Common myeloid progenitor, CD34-positive (primary cell): ENCODE measurements at regions not wholly inside any gene's neighbourhood (a gene's known extent, or its start where the extent isn't known, plus 50 kb on each side); places are given as distances from the start of the nearest gene placed in this dataset.

ENCODE experiments used
- CTCF ChIA-PET: fragments of 350-600 bp; sonication (Branson Sonifier 250); formaldehyde crosslinking; loops from one replicate; lab custom pipeline; 2021; ENCODE audit warnings: antibody characterized with exemption; lab: Charles Lee
- POLR2A ChIA-PET: fragments of 350-600 bp; sonication (Branson Sonifier 250); formaldehyde crosslinking; loops from one replicate; lab custom pipeline; 2021; ENCODE audit warnings: antibody characterized with exemption; lab: Charles Lee
- DNase-seq, 3 donors: peaks; one replicate each; pipeline versions ENCODE4 v3.0.0 to v3.0.0-alpha.2; 2013
- H3K27ac ChIP-seq, 2 experiments: 1 replicate in 1 of 2; 2 replicates in 1 of 2; pipeline ENCODE4 v1.7.0; 2013; ENCODE audit warnings: inconsistent platforms in 2 of 2, low read length in 2 of 2, mild to moderate bottlenecking in 2 of 2, low read depth in 1 of 2, moderate library complexity in 1 of 2; ENCODE audit not compliant: severe bottlenecking in 2 of 2, insufficient read depth in 1 of 2, poor library complexity in 1 of 2
- H3K27me3 ChIP-seq, 5 experiments: replicated peaks in 2 of 5; 1 replicate in 3 of 5; 2 replicates in 2 of 5; pipeline versions ENCODE4 v1.6.1 to v1.7.0; 2013; ENCODE audit warnings: low read length in 4 of 5, mild to moderate bottlenecking in 2 of 5, moderate library complexity in 2 of 5, inconsistent platforms in 1 of 5; ENCODE audit not compliant: insufficient read depth in 5 of 5, control insufficient read depth in 4 of 5
- H3K36me3 ChIP-seq, 4 experiments: 1 replicate in 2 of 4; 2 replicates in 2 of 4; pipeline versions ENCODE4 v1.6.1 to v1.7.0; 2013; ENCODE audit warnings: low read length in 3 of 4, control low read depth in 1 of 4, mild to moderate bottlenecking in 1 of 4; ENCODE audit not compliant: control insufficient read depth in 4 of 4, insufficient read depth in 4 of 4
- H3K4me1 ChIP-seq, 4 experiments: 1 replicate in 3 of 4; 2 replicates in 1 of 4; pipeline versions ENCODE4 v1.6.1 to v1.7.1; 2013; ENCODE audit warnings: low read length in 3 of 4, mild to moderate bottlenecking in 3 of 4, control low read depth in 1 of 4, inconsistent platforms in 1 of 4, moderate library complexity in 1 of 4; ENCODE audit not compliant: control insufficient read depth in 4 of 4, insufficient read depth in 4 of 4; ENCODE audit errors: control extremely low read depth in 1 of 4
- H3K4me3 ChIP-seq, 7 experiments: 1 replicate in 4 of 7; 2 replicates in 3 of 7; pipeline versions ENCODE4 v1.5.1 to v1.7.0; 2013; ENCODE audit warnings: mild to moderate bottlenecking in 7 of 7, low read length in 6 of 7, moderate library complexity in 6 of 7, inconsistent platforms in 2 of 7, low read depth in 2 of 7, control low read depth in 1 of 7; ENCODE audit not compliant: insufficient read depth in 4 of 7, control insufficient read depth in 1 of 7; ENCODE audit errors: extremely low read depth in 1 of 7
- H3K9me3 ChIP-seq, 5 experiments: 1 replicate in 4 of 5; 2 replicates in 1 of 5; pipeline versions ENCODE4 v1.6.1 to v1.7.1; 2013; ENCODE audit warnings: low read length in 4 of 5, mild to moderate bottlenecking in 2 of 5, inconsistent platforms in 1 of 5, low read depth in 1 of 5, moderate library complexity in 1 of 5; ENCODE audit not compliant: control insufficient read depth in 4 of 5, insufficient read depth in 2 of 5; ENCODE audit errors: control extremely low read depth in 1 of 5
- WGBS: methylation state at CpG from one replicate; pipeline ENCODE4 v1.1.5; 2013; ENCODE audit not compliant: insufficient coverage; 5-methylcytosine and 5-hydroxymethylcytosine counted together

DNA sequence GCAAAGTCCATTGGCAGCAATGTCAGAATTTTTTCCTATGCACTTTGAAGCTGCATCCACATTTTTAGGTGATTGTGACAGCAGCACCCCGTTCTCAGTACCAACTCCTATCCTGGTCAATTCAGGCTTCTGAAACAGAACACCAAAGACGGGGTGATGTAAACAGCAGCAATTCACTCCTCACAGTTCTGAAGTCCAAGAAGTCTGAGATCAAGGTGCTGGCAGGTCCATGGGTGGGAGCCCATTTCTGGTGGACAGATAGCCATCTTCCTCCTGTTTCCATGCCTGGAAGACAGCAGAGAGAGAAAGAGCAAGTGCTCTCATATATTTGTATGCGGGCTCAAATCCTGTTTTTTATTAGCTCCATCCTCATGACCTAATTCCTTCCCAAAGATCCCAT lies 471.2 kb downstream of the BRD1 start:
- H3K36me3 ChIP-seq = no peaks in the 10 kb centered on the region
- ChIA-PET POLR2A (no interaction called here), CTCF (no interaction called here)
- DNase-seq = no peak
- 90% methylated on average over 2 of the region's 3 CpGs for WGBS
- H3K4me3 ChIP-seq = no peak overlapping the region
- peaks cover 0 to 2% (median 0%) of the 10 kb centered on the region in 5 experiments for H3K9me3 ChIP-seq
- H3K4me1 ChIP-seq = no peaks in the 10 kb centered on the region
- peaks cover 5 to 46% (median 8%) of the 10 kb centered on the region in 5 experiments for H3K27me3 ChIP-seq
- no peak overlapping the region for H3K27ac ChIP-seq

DNA sequence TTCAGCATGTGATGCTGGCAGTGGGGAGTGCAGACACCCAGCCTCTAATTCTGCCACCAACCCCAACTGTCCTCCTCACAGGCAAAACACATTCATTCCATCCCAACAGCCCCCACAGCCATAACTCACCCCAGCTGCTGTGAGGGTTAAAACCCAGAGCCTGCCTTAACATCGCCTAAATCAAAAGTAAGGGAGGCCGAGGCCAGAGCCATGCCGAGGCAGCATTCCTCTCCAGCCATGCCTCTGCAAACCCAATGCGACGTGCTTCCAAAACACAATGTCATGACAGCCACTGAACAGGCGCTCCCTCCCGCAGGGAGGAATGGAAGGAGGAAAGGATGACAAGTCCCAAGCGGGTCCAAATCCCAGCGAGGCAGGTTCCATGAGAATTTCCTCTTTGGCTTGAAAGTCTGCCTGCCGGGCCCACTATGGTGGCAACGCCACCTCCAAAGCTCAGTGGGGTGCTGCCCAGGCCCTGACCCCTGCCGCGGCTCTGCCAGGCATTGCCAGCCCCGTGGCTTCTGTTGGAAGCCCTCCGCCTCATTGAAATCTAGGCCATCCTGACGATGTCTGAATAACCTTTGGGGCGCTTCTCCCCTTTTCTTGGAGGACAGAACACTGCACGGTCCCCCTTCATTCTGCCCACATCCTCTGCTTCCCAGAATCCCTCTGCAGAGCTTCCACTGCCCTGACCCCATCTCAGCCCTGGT lies 472.3 kb downstream of the BRD1 start:
- no peak overlapping the region for H3K27ac ChIP-seq
- peaks cover 0 to under 1% (median 0%) of the 10 kb centered on the region in 4 experiments for H3K4me1 ChIP-seq
- 93% methylated on average over 14 of the region's 18 CpGs for WGBS
- POLR2A ChIA-PET = no interaction called here
- H3K4me3 ChIP-seq = no peak overlapping the region
- H3K36me3 ChIP-seq = no peaks in the 10 kb centered on the region
- CTCF ChIA-PET = no interaction called here
- DNase-seq = no peak
- H3K9me3 ChIP-seq = peaks cover 0 to 2% (median 0%) of the 10 kb centered on the region in 5 experiments
- peaks cover under 1 to 39% (median 4%) of the 10 kb centered on the region in 5 experiments for H3K27me3 ChIP-seq

DNA sequence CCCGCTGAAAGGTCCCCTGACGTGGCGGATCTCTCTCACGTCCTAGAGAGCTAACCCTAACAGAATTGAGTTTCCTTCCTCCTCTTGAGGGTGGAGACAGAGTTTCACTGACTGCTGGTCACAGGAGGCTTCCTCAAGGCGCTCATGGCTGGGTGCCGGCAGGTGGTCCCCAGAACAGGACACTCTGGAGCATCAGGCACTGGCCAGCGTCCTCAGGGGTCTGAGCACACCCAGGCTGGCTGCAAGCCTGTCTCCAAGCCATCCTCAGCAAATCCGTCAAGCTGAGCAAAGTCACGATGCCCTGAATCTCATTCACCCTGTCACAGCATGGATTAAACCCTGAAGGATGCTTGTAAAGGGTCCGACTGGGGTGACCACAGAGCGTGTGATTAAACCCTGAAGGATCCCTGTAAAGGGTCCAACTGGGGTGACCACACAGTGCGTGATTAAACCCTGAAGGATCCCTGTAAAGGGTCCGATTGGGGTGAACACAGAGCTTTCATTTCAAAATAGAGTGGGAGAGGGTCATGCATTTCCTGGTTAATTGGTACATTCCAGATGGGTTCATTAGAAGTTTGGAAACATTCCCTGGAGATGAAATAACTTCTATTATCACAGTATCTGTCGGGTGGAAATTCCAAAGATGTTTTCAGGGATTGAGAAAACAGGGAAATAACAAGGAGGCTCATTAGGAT lies 473.0 kb downstream of the BRD1 start:
- H3K27ac ChIP-seq = no peak overlapping the region
- H3K9me3 ChIP-seq = peaks cover 0 to 2% (median 0%) of the 10 kb centered on the region in 5 experiments
- WGBS = 75% methylated on average over 12 of the region's 14 CpGs
- peaks cover 0 to 34% (median 4%) of the 10 kb centered on the region in 5 experiments for H3K27me3 ChIP-seq
- no peaks in the 10 kb centered on the region for H3K36me3 ChIP-seq
- CTCF ChIA-PET = no interaction called here
- H3K4me1 ChIP-seq = peaks cover 0 to 5% (median 2%) of the 10 kb centered on the region in 4 experiments
- DNase-seq = no peak
- POLR2A ChIA-PET = no interaction called here
- H3K4me3 ChIP-seq = no peak overlapping the region

DNA sequence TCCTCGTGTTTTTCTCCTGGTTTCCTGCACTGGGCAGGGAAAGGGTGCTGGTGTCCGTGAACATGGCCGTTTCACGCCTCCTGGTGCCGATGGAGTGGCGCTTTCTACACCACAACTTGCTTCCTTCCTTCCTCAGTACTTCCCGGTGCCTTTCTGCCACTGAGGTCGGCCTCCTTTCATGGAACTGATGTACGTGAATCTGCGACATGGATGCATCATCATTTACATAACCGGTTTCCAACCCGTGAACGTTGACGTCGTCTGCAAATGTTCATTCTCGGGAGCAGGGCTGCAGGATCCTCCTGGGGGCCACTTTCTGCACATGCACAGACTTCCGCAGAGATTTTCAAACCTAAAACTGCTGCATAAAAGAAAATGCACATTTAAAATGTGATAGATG lies 474.4 kb downstream of the BRD1 start:
- WGBS = 78% methylated on average over 12 of the region's 17 CpGs
- no peak overlapping the region for H3K27ac ChIP-seq
- H3K9me3 ChIP-seq = no peaks in the 10 kb centered on the region
- POLR2A ChIA-PET = no interaction called here
- peaks cover 0 to 10% (median 4%) of the 10 kb centered on the region in 4 experiments for H3K4me1 ChIP-seq
- H3K27me3 ChIP-seq = peaks cover 0 to 27% (median 4%) of the 10 kb centered on the region in 5 experiments
- DNase-seq = no peak
- H3K36me3 ChIP-seq = no peaks in the 10 kb centered on the region
- no peak overlapping the region for H3K4me3 ChIP-seq
- CTCF ChIA-PET = no interaction called here

DNA sequence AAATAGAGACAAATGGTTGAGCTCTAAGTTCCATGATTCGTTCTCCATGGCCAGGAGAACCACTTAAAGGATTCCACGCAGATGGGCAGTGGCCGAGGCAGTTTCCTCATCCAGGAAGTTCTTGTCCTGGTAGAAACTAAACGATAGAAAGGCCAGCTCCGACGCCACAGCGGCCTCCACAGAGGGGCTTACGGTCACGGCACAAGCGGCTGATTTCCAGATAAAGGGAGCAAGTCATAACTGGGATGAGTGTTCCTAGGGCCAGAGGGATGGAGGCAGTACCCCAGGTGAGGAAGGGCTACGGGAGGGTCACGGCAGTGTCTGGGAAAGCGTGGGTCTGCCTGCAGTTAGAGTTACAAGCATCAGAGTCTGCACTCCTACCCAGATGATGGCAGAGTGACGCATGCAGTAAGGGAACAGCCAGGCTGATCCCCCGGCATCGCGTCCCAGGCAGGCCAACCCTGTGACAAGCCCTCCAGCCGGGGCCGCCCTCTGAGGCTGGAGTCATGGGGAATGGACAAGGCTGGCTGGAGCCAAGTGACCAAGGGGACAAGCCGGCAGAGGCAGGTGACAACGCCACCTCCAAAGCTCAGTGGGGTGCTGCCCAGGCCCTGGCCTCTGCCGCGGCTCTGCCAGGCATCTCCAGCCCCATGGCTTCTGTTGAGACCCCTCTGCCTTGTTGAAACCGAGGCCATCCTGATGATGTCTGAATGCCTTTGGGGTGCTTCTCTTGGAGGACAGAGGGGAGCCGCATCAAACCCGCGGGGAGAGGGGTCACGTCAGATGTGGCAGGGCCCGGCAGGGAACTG lies 475.1 kb downstream of the BRD1 start:
- no peak overlapping the region for H3K27ac ChIP-seq
- no peaks in the 10 kb centered on the region for H3K9me3 ChIP-seq
- H3K4me3 ChIP-seq = no peak overlapping the region
- ChIA-PET POLR2A (no interaction called here), CTCF (no interaction called here)
- H3K27me3 ChIP-seq = peaks cover 0 to 21% (median 3%) of the 10 kb centered on the region in 5 experiments
- no peak for DNase-seq
- peaks cover 0 to 10% (median 4%) of the 10 kb centered on the region in 4 experiments for H3K4me1 ChIP-seq
- 92% methylated on average over 26 of the region's 29 CpGs for WGBS
- H3K36me3 ChIP-seq = no peaks in the 10 kb centered on the region

DNA sequence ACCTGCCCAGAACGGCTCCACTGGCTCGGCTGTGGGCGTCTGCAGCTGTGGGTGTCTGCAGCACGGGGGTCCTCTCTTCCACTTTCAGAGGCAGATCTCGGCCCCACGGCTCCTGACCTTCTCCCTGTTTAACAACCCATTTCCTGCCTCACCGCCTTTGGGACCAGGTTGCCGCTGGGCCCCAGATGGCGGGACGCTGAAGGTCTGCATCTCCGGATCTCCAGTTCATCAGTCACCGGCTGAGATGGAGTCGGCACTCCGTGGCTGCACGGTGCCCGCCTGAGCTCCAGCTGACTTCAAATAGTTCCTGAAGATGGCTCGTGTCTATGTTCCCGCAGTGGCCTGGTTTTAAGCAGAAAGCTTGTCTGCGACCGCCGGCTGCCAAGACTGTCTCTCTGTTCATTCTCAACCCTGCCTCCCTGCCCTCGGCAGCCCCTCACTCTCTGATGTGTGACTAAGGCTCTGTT lies 475.9 kb downstream of the BRD1 start:
- Histone ChIP-seq H3K27ac (no peak overlapping the region), H3K4me3 (no peak overlapping the region), H3K9me3 (no peaks in the 10 kb centered on the region), H3K4me1 (peaks cover 0 to 10% (median 4%) of the 10 kb centered on the region in 4 experiments), H3K27me3 (peaks cover 0 to 21% (median 3%) of the 10 kb centered on the region in 5 experiments), H3K36me3 (no peaks in the 10 kb centered on the region)
- WGBS = 87% methylated on average over 22 of the region's 22 CpGs
- ChIA-PET POLR2A (no interaction called here), CTCF (no interaction called here)
- no peak for DNase-seq
